GM21360 (cell line): ENCODE measurements at regions not wholly inside any gene's neighbourhood (a gene's known extent, or its start where the extent isn't known, plus 50 kb on each side); places are given as distances from the start of the nearest gene placed in this dataset.
"Not testable (repeated sequence)": the region's sequence is repeated elsewhere in the genome, so short reads cannot be mapped to it uniquely, and the experiment has no call there.

Experiments used
- ATAC-seq: cut with Tn5 transposase; IDR thresholded peaks from one replicate; pipeline ENCODE4 v1.9.1; 2021; ENCODE audit warnings: mild to moderate bottlenecking, moderate library complexity; ENCODE audit not compliant: unreplicated experiment

GRCh38 chr14:27688841-27689444 is 1077.6 kb upstream of the FOXG1 start:
- no peak for ATAC-seq

GRCh38 chr14:27712364-27712763 is 1054.2 kb upstream of the FOXG1 start:
- ATAC-seq: no peak

GRCh38 chr14:27715561-27715960 is 1051.0 kb upstream of the FOXG1 start:
- no peak for ATAC-seq

- no peak for ATAC-seq
Observed at GRCh38 chr14:27721760-27722159, 1044.8 kb upstream of the FOXG1 start.

GRCh38 chr14:27725482-27725881 is 1041.1 kb upstream of the FOXG1 start:
- no peak for ATAC-seq

GRCh38 chr14:27727251-27727770 is 1039.3 kb upstream of the FOXG1 start:
- ATAC-seq: no peak

GRCh38 chr14:27730204-27730603 is 1036.4 kb upstream of the FOXG1 start:
- no peak for ATAC-seq

GRCh38 chr14:27739657-27740156 is 1026.9 kb upstream of the FOXG1 start:
- ATAC-seq: no peak

- no peak for ATAC-seq
Observed at GRCh38 chr14:27750114-27750513, 1016.5 kb upstream of the FOXG1 start.

GRCh38 chr14:27757642-27758041 is 1008.9 kb upstream of the FOXG1 start:
- not testable (repeated sequence) for ATAC-seq

- ATAC-seq: not testable (repeated sequence)
Observed at GRCh38 chr14:27760367-27760766, 1006.2 kb upstream of the FOXG1 start.

GRCh38 chr14:27799066-27800028 is 967.2 kb upstream of the FOXG1 start:
- ATAC-seq: not testable (repeated sequence)

- ATAC-seq: not testable (repeated sequence)
Observed at GRCh38 chr14:27817746-27818430, 948.7 kb upstream of the FOXG1 start.

- ATAC-seq: not testable (repeated sequence)
Observed at GRCh38 chr14:27826149-27826548, 940.4 kb upstream of the FOXG1 start.

- ATAC-seq: not testable (repeated sequence)
Observed at GRCh38 chr14:27831978-27832377, 934.6 kb upstream of the FOXG1 start.

- not testable (repeated sequence) for ATAC-seq
Observed at GRCh38 chr14:27833001-27833400, 933.6 kb upstream of the FOXG1 start.

- ATAC-seq: no peak
Observed at GRCh38 chr14:27836386-27836785, 930.2 kb upstream of the FOXG1 start.

GRCh38 chr14:27845241-27845850 is 921.2 kb upstream of the FOXG1 start:
- no peak for ATAC-seq

- no peak for ATAC-seq
Observed at GRCh38 chr14:27845902-27846301, 920.7 kb upstream of the FOXG1 start.

- not testable (repeated sequence) for ATAC-seq
Observed at GRCh38 chr14:27847480-27847879, 919.1 kb upstream of the FOXG1 start.

GRCh38 chr14:27849193-27849592 is 917.4 kb upstream of the FOXG1 start:
- not testable (repeated sequence) for ATAC-seq
